T-helper 17 cell (primary cell): ENCODE measurements at regions not wholly inside any gene's neighbourhood (a gene's known extent, or its start where the extent isn't known, plus 50 kb on each side); places are given as distances from the start of the nearest gene placed in this dataset.
"Not testable (repeated sequence)": the region's sequence is repeated elsewhere in the genome, so short reads cannot be mapped to it uniquely, and the experiment has no call there.

Source experiments
- ATAC-seq: fragments of 150-1000 bp; cut with Tn5 transposase; 2 replicates; pipeline ENCODE4 v1.10.0; 2021; ENCODE audit warnings: mild to moderate bottlenecking, moderate library complexity
- DNase-seq, 3 donors: peaks; one replicate each; pipeline versions ENCODE4 v3.0.0 to v3.0.0-alpha.2; 2020 to 2021
- H3K9me3 ChIP-seq: one replicate; pipeline ENCODE4 v1.7.0; 2013; ENCODE audit warnings: low read length, mild to moderate bottlenecking; ENCODE audit not compliant: control insufficient read depth, poor library complexity, severe bottlenecking
- H3K27ac Mint-ChIP-seq: one replicate; pipeline ENCODE4 v1.8.0; 2022; ENCODE audit warnings: mild to moderate bottlenecking, moderate library complexity, mixed read lengths
- H3K27me3 Mint-ChIP-seq: one replicate; pipeline ENCODE4 v1.8.0; 2022; ENCODE audit warnings: mixed read lengths
- H3K36me3 Mint-ChIP-seq: one replicate; pipeline ENCODE4 v1.8.0; 2022; ENCODE audit warnings: low read depth, mixed read lengths
- H3K4me1 Mint-ChIP-seq: one replicate; pipeline ENCODE4 v1.8.0; 2022; ENCODE audit warnings: mild to moderate bottlenecking, mixed read lengths
- H3K4me3 Mint-ChIP-seq: one replicate; pipeline ENCODE4 v1.8.0; 2022; ENCODE audit warnings: mild to moderate bottlenecking, moderate library complexity, mixed read lengths

- DNase-seq (no peak), ATAC-seq (no peak)
Measured at GRCh38 chr9:82127465-82127864, 138.9 kb downstream of the SPATA31D1 start.

GRCh38 chr9:82128011-82128696, 139.6 kb downstream of the SPATA31D1 start:
- Mint-ChIP-seq H3K4me3 (no peak overlapping the region), H3K27me3 (no peaks in the 10 kb centered on the region), H3K4me1 (no peaks in the 10 kb centered on the region), H3K27ac (no peak overlapping the region), H3K36me3 (no peaks in the 10 kb centered on the region)
- DNase-seq (no peak), ATAC-seq (peak; percentile 73)
- no peaks in the 10 kb centered on the region for H3K9me3 ChIP-seq

More at GRCh38 chr9:82127465-82127864, 138.9 kb downstream of the SPATA31D1 start:
- H3K36me3 Mint-ChIP-seq, result no peaks in the 10 kb centered on the region
- H3K27ac Mint-ChIP-seq, result no peak overlapping the region
- no peaks in the 10 kb centered on the region for H3K9me3 ChIP-seq
- H3K27me3 Mint-ChIP-seq, result no peaks in the 10 kb centered on the region
- H3K4me3 Mint-ChIP-seq, result no peak overlapping the region
- no peaks in the 10 kb centered on the region for H3K4me1 Mint-ChIP-seq

GRCh38 chr9:82129708-82130107, 141.1 kb downstream of the SPATA31D1 start:
- ATAC-seq (no peak), DNase-seq (no peak)
- no peaks in the 10 kb centered on the region for H3K9me3 ChIP-seq
- H3K27ac Mint-ChIP-seq, result no peak overlapping the region
- H3K4me1 Mint-ChIP-seq, result no peaks in the 10 kb centered on the region
- no peaks in the 10 kb centered on the region for H3K27me3 Mint-ChIP-seq
- no peaks in the 10 kb centered on the region for H3K36me3 Mint-ChIP-seq
- H3K4me3 Mint-ChIP-seq, result no peak overlapping the region

- no peak for DNase-seq
- ATAC-seq, result no peak
- no peak overlapping the region for H3K4me3 Mint-ChIP-seq
- no peaks in the 10 kb centered on the region for H3K4me1 Mint-ChIP-seq
- no peaks in the 10 kb centered on the region for H3K27me3 Mint-ChIP-seq
- H3K27ac Mint-ChIP-seq, result no peak overlapping the region
- no peaks in the 10 kb centered on the region for H3K36me3 Mint-ChIP-seq
- no peaks in the 10 kb centered on the region for H3K9me3 ChIP-seq
Measured at GRCh38 chr9:82130331-82131042, 141.9 kb downstream of the SPATA31D1 start.

- no peaks in the 10 kb centered on the region for H3K27me3 Mint-ChIP-seq
- no peak overlapping the region for H3K27ac Mint-ChIP-seq
Measured at GRCh38 chr9:82131072-82131471, 142.5 kb downstream of the SPATA31D1 start.

GRCh38 chr9:82132024-82132423, 143.5 kb downstream of the SPATA31D1 start:
- Mint-ChIP-seq H3K27ac (no peak overlapping the region), H3K36me3 (no peaks in the 10 kb centered on the region), H3K4me1 (no peaks in the 10 kb centered on the region), H3K27me3 (no peaks in the 10 kb centered on the region), H3K4me3 (no peak overlapping the region)
- ATAC-seq (no peak), DNase-seq (no peak)
- no peaks in the 10 kb centered on the region for H3K9me3 ChIP-seq

More at GRCh38 chr9:82131072-82131471, 142.5 kb downstream of the SPATA31D1 start:
- no peak for ATAC-seq
- H3K4me1 Mint-ChIP-seq, result no peaks in the 10 kb centered on the region
- H3K36me3 Mint-ChIP-seq, result no peaks in the 10 kb centered on the region
- DNase-seq, result no peak
- H3K9me3 ChIP-seq, result no peaks in the 10 kb centered on the region
- H3K4me3 Mint-ChIP-seq, result no peak overlapping the region

- no peaks in the 10 kb centered on the region for H3K9me3 ChIP-seq
- Mint-ChIP-seq H3K4me3 (no peak overlapping the region), H3K27ac (no peak overlapping the region), H3K36me3 (no peaks in the 10 kb centered on the region), H3K4me1 (no peaks in the 10 kb centered on the region), H3K27me3 (no peaks in the 10 kb centered on the region)
- ATAC-seq (no peak), DNase-seq (no peak)
Measured at GRCh38 chr9:82134010-82134409, 145.4 kb downstream of the SPATA31D1 start.

- Mint-ChIP-seq H3K27me3 (no peaks in the 10 kb centered on the region), H3K4me1 (no peaks in the 10 kb centered on the region), H3K36me3 (no peaks in the 10 kb centered on the region)
Measured at GRCh38 chr9:82135106-82135505, 146.5 kb downstream of the SPATA31D1 start.

GRCh38 chr9:82138081-82138480, 149.5 kb downstream of the SPATA31D1 start:
- not testable (repeated sequence) for H3K36me3 Mint-ChIP-seq, DNase-seq, ATAC-seq, H3K27ac Mint-ChIP-seq, H3K4me1 Mint-ChIP-seq, H3K27me3 Mint-ChIP-seq, H3K4me3 Mint-ChIP-seq, H3K9me3 ChIP-seq

More at GRCh38 chr9:82135106-82135505, 146.5 kb downstream of the SPATA31D1 start:
- no peak overlapping the region for H3K4me3 Mint-ChIP-seq
- no peaks in the 10 kb centered on the region for H3K9me3 ChIP-seq
- DNase-seq, result no peak
- no peak for ATAC-seq
- H3K27ac Mint-ChIP-seq, result no peak overlapping the region

- ATAC-seq (no peak), DNase-seq (no peak)
- Mint-ChIP-seq H3K36me3 (no peaks in the 10 kb centered on the region), H3K4me1 (no peaks in the 10 kb centered on the region), H3K4me3 (no peak overlapping the region), H3K27me3 (no peaks in the 10 kb centered on the region), H3K27ac (no peak overlapping the region)
- H3K9me3 ChIP-seq, result no peaks in the 10 kb centered on the region
Measured at GRCh38 chr9:82140471-82140870, 151.9 kb downstream of the SPATA31D1 start.

GRCh38 chr9:82144803-82145202, 156.2 kb downstream of the SPATA31D1 start:
- Mint-ChIP-seq H3K27ac (no peak overlapping the region), H3K36me3 (no peaks in the 10 kb centered on the region), H3K4me1 (no peaks in the 10 kb centered on the region), H3K27me3 (no peaks in the 10 kb centered on the region), H3K4me3 (no peak overlapping the region)
- H3K9me3 ChIP-seq, result no peaks in the 10 kb centered on the region
- no peak for ATAC-seq
- no peak for DNase-seq

GRCh38 chr9:82146677-82147076, 158.1 kb downstream of the SPATA31D1 start:
- no peaks in the 10 kb centered on the region for H3K9me3 ChIP-seq
- H3K36me3 Mint-ChIP-seq, result no peaks in the 10 kb centered on the region
- H3K4me1 Mint-ChIP-seq, result no peaks in the 10 kb centered on the region
- DNase-seq (no peak), ATAC-seq (no peak)
- H3K4me3 Mint-ChIP-seq, result no peak overlapping the region
- no peaks in the 10 kb centered on the region for H3K27me3 Mint-ChIP-seq
- H3K27ac Mint-ChIP-seq, result no peak overlapping the region

GRCh38 chr9:82147798-82148425, 159.3 kb downstream of the SPATA31D1 start:
- no peaks in the 10 kb centered on the region for H3K9me3 ChIP-seq
- Mint-ChIP-seq H3K36me3 (no peaks in the 10 kb centered on the region), H3K4me3 (no peak overlapping the region), H3K4me1 (no peaks in the 10 kb centered on the region), H3K27ac (no peak overlapping the region), H3K27me3 (no peaks in the 10 kb centered on the region)
- no peak for ATAC-seq
- no peak for DNase-seq
